ENCODE measurements at regions not wholly inside any gene's neighbourhood (a gene's known extent, or its start where the extent isn't known, plus 50 kb on each side); places are given as distances from the start of the nearest gene placed in this dataset.

DNA sequence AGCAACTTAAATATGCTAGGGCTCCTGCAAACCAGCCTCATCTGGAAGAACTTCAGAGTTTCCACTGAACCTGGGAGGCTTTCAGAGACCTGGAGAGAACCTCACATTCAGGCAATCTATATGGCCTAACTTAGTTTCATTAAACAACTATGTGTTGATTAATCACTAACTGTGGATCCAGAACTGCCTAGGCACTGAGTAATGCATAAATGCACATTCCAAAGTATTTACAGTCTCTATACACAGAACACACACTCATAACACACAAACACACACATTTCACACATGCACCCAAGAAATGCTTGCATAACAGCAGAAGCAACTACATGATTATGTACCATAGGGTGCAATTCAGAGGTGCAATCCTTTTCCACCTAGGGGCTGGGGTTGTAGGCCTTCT is 552.8 kb downstream of the BCL11A start:
- no peak overlapping the region for H3K4me3 Mint-ChIP-seq
- ATAC-seq (ENCODE audit: low read depth in 2 of 2) (no peak), DNase-seq (no peak)
- no peaks in the 10 kb centered on the region for H3K4me1 Mint-ChIP-seq
- no peak overlapping the region for H3K27ac Mint-ChIP-seq
- Histone ChIP-seq H3K27me3 (ENCODE audit: control insufficient read depth, insufficient read depth, low read length) (no peaks in the 10 kb centered on the region), H3K27ac (ENCODE audit: insufficient read depth, low read length, poor library complexity, severe bottlenecking) (no peak overlapping the region), H3K4me3 (ENCODE audit: low read depth, low read length) (no peak overlapping the region), H3K4me1 (ENCODE audit: control insufficient read depth, insufficient read depth, low read length, poor library complexity, severe bottlenecking) (no peaks in the 10 kb centered on the region), H3K9me3 (ENCODE audit: control insufficient read depth in 2 of 2, low read length in 2 of 2) (no peaks in the 10 kb centered on the region), H3K36me3 (ENCODE audit: control insufficient read depth, insufficient read depth, low read length) (no peaks in the 10 kb centered on the region)
- H3K27me3 Mint-ChIP-seq: no peaks in the 10 kb centered on the region
- no peaks in the 10 kb centered on the region for H3K36me3 Mint-ChIP-seq
- H3K9me3 Mint-ChIP-seq: peaks cover 0 to 4% (median 0%) of the 10 kb centered on the region in 7 donors

DNA sequence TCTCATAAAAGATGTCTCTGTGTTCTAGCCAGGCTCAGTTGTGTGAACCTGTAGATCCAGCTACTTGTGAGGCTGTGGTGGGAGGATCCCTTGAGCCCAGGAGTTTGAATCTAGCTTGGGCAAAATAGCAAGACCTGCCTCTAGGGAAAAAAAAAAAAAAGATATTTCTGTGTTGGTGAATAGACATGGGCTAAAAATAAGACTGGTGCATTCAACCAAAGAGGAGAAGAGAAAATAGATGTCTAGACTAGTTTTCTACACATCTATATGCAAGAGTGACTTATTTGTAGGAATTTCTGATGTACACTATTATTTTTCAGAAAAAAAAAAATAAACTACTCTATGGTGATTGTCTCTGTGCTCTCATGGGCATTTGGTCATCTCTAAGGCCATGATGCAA is 555.1 kb downstream of the BCL11A start:
- H3K27me3 Mint-ChIP-seq: no peaks in the 10 kb centered on the region
- Histone ChIP-seq H3K9me3 (ENCODE audit: control insufficient read depth in 2 of 2, low read length in 2 of 2) (no peaks in the 10 kb centered on the region), H3K36me3 (ENCODE audit: control insufficient read depth, insufficient read depth, low read length) (no peaks in the 10 kb centered on the region), H3K4me3 (ENCODE audit: low read depth, low read length) (no peak overlapping the region), H3K27me3 (ENCODE audit: control insufficient read depth, insufficient read depth, low read length) (no peaks in the 10 kb centered on the region), H3K4me1 (ENCODE audit: control insufficient read depth, insufficient read depth, low read length, poor library complexity, severe bottlenecking) (no peaks in the 10 kb centered on the region), H3K27ac (ENCODE audit: insufficient read depth, low read length, poor library complexity, severe bottlenecking) (no peak overlapping the region)
- ATAC-seq (ENCODE audit: low read depth in 2 of 2) (no peak), DNase-seq (no peak)
- no peak overlapping the region for H3K4me3 Mint-ChIP-seq
- peaks cover 0 to 4% (median 0%) of the 10 kb centered on the region in 7 donors for H3K9me3 Mint-ChIP-seq
- no peak overlapping the region for H3K27ac Mint-ChIP-seq
- H3K36me3 Mint-ChIP-seq: no peaks in the 10 kb centered on the region
- H3K4me1 Mint-ChIP-seq: no peaks in the 10 kb centered on the region

DNA sequence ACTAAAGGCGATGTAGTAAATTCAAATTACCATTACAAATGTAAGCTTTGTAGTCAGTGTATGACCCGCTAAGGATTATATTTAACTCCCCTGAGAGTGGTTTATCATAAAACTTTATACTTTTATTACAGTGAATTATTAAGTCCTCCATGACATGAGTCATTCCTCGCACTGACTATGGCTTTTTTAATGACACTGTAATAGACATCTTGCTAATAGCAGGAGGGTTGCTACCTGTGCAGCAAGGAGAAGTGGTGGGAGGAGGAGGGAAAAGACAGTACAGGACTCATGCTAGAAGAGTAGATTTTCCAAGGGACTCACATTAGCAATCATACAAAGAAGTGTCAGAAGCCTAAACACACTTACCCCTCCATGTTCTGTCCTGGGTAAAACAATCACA is 556.1 kb downstream of the BCL11A start:
- H3K4me3 Mint-ChIP-seq: no peak overlapping the region
- H3K36me3 ChIP-seq (ENCODE audit: control insufficient read depth, insufficient read depth, low read length): no peaks in the 10 kb centered on the region
- no peak overlapping the region for H3K27ac Mint-ChIP-seq
- ATAC-seq (ENCODE audit: low read depth in 2 of 2) (no peak), DNase-seq (no peak)
- no peaks in the 10 kb centered on the region for H3K27me3 ChIP-seq (ENCODE audit: control insufficient read depth, insufficient read depth, low read length)
- no peaks in the 10 kb centered on the region for H3K4me1 Mint-ChIP-seq
- H3K27ac ChIP-seq (ENCODE audit: insufficient read depth, low read length, poor library complexity, severe bottlenecking): no peak overlapping the region
- no peaks in the 10 kb centered on the region for H3K4me1 ChIP-seq (ENCODE audit: control insufficient read depth, insufficient read depth, low read length, poor library complexity, severe bottlenecking)
- H3K27me3 Mint-ChIP-seq: no peaks in the 10 kb centered on the region
- H3K36me3 Mint-ChIP-seq: no peaks in the 10 kb centered on the region
- H3K9me3 Mint-ChIP-seq: peaks cover 0 to 4% (median 0%) of the 10 kb centered on the region in 7 donors
- no peaks in the 10 kb centered on the region for H3K9me3 ChIP-seq (ENCODE audit: control insufficient read depth in 2 of 2, low read length in 2 of 2)
- no peak overlapping the region for H3K4me3 ChIP-seq (ENCODE audit: low read depth, low read length)

- H3K27ac Mint-ChIP-seq: no peak overlapping the region
- no peaks in the 10 kb centered on the region for H3K9me3 ChIP-seq (ENCODE audit: control insufficient read depth in 2 of 2, low read length in 2 of 2)
- no peak for DNase-seq
- no peak for ATAC-seq (ENCODE audit: low read depth in 2 of 2)
- H3K4me3 Mint-ChIP-seq: no peak overlapping the region
- H3K36me3 ChIP-seq (ENCODE audit: control insufficient read depth, insufficient read depth, low read length): no peaks in the 10 kb centered on the region
- H3K36me3 Mint-ChIP-seq: no peaks in the 10 kb centered on the region
- no peaks in the 10 kb centered on the region for H3K4me1 Mint-ChIP-seq
- H3K27me3 Mint-ChIP-seq: no peaks in the 10 kb centered on the region
- no peak overlapping the region for H3K4me3 ChIP-seq (ENCODE audit: low read depth, low read length)
- no peaks in the 10 kb centered on the region for H3K27me3 ChIP-seq (ENCODE audit: control insufficient read depth, insufficient read depth, low read length)
- H3K27ac ChIP-seq (ENCODE audit: insufficient read depth, low read length, poor library complexity, severe bottlenecking): no peak overlapping the region
- H3K9me3 Mint-ChIP-seq: peaks cover 0 to 4% (median 0%) of the 10 kb centered on the region in 7 donors
- H3K4me1 ChIP-seq (ENCODE audit: control insufficient read depth, insufficient read depth, low read length, poor library complexity, severe bottlenecking): no peaks in the 10 kb centered on the region
These were observed 556.6 kb downstream of the BCL11A start for GRCh38 chr2:59996855-59997254.

- Mint-ChIP-seq H3K4me3 (no peak overlapping the region), H3K36me3 (no peaks in the 10 kb centered on the region), H3K9me3 (peaks cover 0 to 4% (median 0%) of the 10 kb centered on the region in 7 donors), H3K27me3 (no peaks in the 10 kb centered on the region), H3K4me1 (no peaks in the 10 kb centered on the region), H3K27ac (no peak overlapping the region)
- Histone ChIP-seq H3K27ac (ENCODE audit: insufficient read depth, low read length, poor library complexity, severe bottlenecking) (no peak overlapping the region), H3K27me3 (ENCODE audit: control insufficient read depth, insufficient read depth, low read length) (no peaks in the 10 kb centered on the region), H3K36me3 (ENCODE audit: control insufficient read depth, insufficient read depth, low read length) (no peaks in the 10 kb centered on the region), H3K4me3 (ENCODE audit: low read depth, low read length) (no peak overlapping the region), H3K9me3 (ENCODE audit: control insufficient read depth in 2 of 2, low read length in 2 of 2) (no peaks in the 10 kb centered on the region), H3K4me1 (ENCODE audit: control insufficient read depth, insufficient read depth, low read length, poor library complexity, severe bottlenecking) (no peaks in the 10 kb centered on the region)
- ATAC-seq (ENCODE audit: low read depth in 2 of 2) (no peak), DNase-seq (no peak)
These were observed 559.7 kb downstream of the BCL11A start for GRCh38 chr2:59993726-59994125.

GRCh38 chr2:59988341-59988740 is 565.1 kb downstream of the BCL11A start:
- H3K4me3 ChIP-seq (ENCODE audit: low read depth, low read length): no peak overlapping the region
- no peak for ATAC-seq (ENCODE audit: low read depth in 2 of 2)
- Mint-ChIP-seq H3K27ac (no peak overlapping the region), H3K36me3 (no peaks in the 10 kb centered on the region), H3K4me3 (no peak overlapping the region), H3K4me1 (no peaks in the 10 kb centered on the region), H3K9me3 (peaks cover 0 to 2% (median 0%) of the 10 kb centered on the region in 7 donors), H3K27me3 (no peaks in the 10 kb centered on the region)
- H3K27ac ChIP-seq (ENCODE audit: insufficient read depth, low read length, poor library complexity, severe bottlenecking): no peak overlapping the region
- H3K36me3 ChIP-seq (ENCODE audit: control insufficient read depth, insufficient read depth, low read length): no peaks in the 10 kb centered on the region
- no peaks in the 10 kb centered on the region for H3K4me1 ChIP-seq (ENCODE audit: control insufficient read depth, insufficient read depth, low read length, poor library complexity, severe bottlenecking)
- no peaks in the 10 kb centered on the region for H3K9me3 ChIP-seq (ENCODE audit: control insufficient read depth in 2 of 2, low read length in 2 of 2)
- no peak for DNase-seq
- no peaks in the 10 kb centered on the region for H3K27me3 ChIP-seq (ENCODE audit: control insufficient read depth, insufficient read depth, low read length)

GRCh38 chr2:59986511-59986910 is 566.9 kb downstream of the BCL11A start:
- DNase-seq (no peak), ATAC-seq (ENCODE audit: low read depth in 2 of 2) (no peak)
- no peaks in the 10 kb centered on the region for H3K4me1 Mint-ChIP-seq
- H3K9me3 Mint-ChIP-seq: peaks cover 0 to 1% (median 0%) of the 10 kb centered on the region in 7 donors
- Histone ChIP-seq H3K4me3 (ENCODE audit: low read depth, low read length) (no peak overlapping the region), H3K9me3 (ENCODE audit: control insufficient read depth in 2 of 2, low read length in 2 of 2) (no peaks in the 10 kb centered on the region), H3K27me3 (ENCODE audit: control insufficient read depth, insufficient read depth, low read length) (no peaks in the 10 kb centered on the region), H3K36me3 (ENCODE audit: control insufficient read depth, insufficient read depth, low read length) (no peaks in the 10 kb centered on the region), H3K27ac (ENCODE audit: insufficient read depth, low read length, poor library complexity, severe bottlenecking) (no peak overlapping the region), H3K4me1 (ENCODE audit: control insufficient read depth, insufficient read depth, low read length, poor library complexity, severe bottlenecking) (no peaks in the 10 kb centered on the region)
- no peaks in the 10 kb centered on the region for H3K27me3 Mint-ChIP-seq
- no peak overlapping the region for H3K27ac Mint-ChIP-seq
- H3K4me3 Mint-ChIP-seq: no peak overlapping the region
- no peaks in the 10 kb centered on the region for H3K36me3 Mint-ChIP-seq

GRCh38 chr2:59985923-59986322 is 567.5 kb downstream of the BCL11A start:
- no peak overlapping the region for H3K27ac ChIP-seq (ENCODE audit: insufficient read depth, low read length, poor library complexity, severe bottlenecking)
- Mint-ChIP-seq H3K4me3 (no peak overlapping the region), H3K4me1 (no peaks in the 10 kb centered on the region), H3K36me3 (no peaks in the 10 kb centered on the region), H3K27ac (no peak overlapping the region), H3K9me3 (no peaks in the 10 kb centered on the region), H3K27me3 (no peaks in the 10 kb centered on the region)
- no peak for ATAC-seq (ENCODE audit: low read depth in 2 of 2)
- no peaks in the 10 kb centered on the region for H3K27me3 ChIP-seq (ENCODE audit: control insufficient read depth, insufficient read depth, low read length)
- DNase-seq: no peak
- no peak overlapping the region for H3K4me3 ChIP-seq (ENCODE audit: low read depth, low read length)
- no peaks in the 10 kb centered on the region for H3K4me1 ChIP-seq (ENCODE audit: control insufficient read depth, insufficient read depth, low read length, poor library complexity, severe bottlenecking)
- H3K9me3 ChIP-seq (ENCODE audit: control insufficient read depth in 2 of 2, low read length in 2 of 2): no peaks in the 10 kb centered on the region
- H3K36me3 ChIP-seq (ENCODE audit: control insufficient read depth, insufficient read depth, low read length): no peaks in the 10 kb centered on the region

Measured in CD4-positive, CD25-positive, alpha-beta regulatory T cell (primary cell).